SKM-1 treated with dmso at 0.1 percent for 144 hours (cell line): ENCODE measurements at regions not wholly inside any gene's neighbourhood (a gene's known extent, or its start where the extent isn't known, plus 50 kb on each side); places are given as distances from the start of the nearest gene placed in this dataset.

Experiments used
- DNase-seq: peaks from one replicate; lab custom pipeline; 2025; ENCODE audit not compliant: unreplicated experiment; lab: John Stamatoyannopoulos, UW

- no peak for DNase-seq
These were observed 58.9 kb upstream of the GRAMD2B start for GRCh38 chr5:126364206-126364902.

GRCh38 chr5:126365446-126366198, 57.6 kb upstream of the GRAMD2B start:
- no peak for DNase-seq

- no peak for DNase-seq
These were observed 57.0 kb upstream of the GRAMD2B start for GRCh38 chr5:126366199-126366560.

GRCh38 chr5:126368239-126368812, 54.9 kb upstream of the GRAMD2B start:
- no peak for DNase-seq

- DNase-seq: no peak
These were observed 54.1 kb upstream of the GRAMD2B start for GRCh38 chr5:126369083-126369482.

- no peak for DNase-seq
These were observed 53.0 kb upstream of the GRAMD2B start for GRCh38 chr5:126369995-126370731.

GRCh38 chr5:126370796-126371718, 52.2 kb upstream of the GRAMD2B start:
- no peak for DNase-seq

GRCh38 chr5:126373375-126374108, 49.7 kb upstream of the GRAMD2B start:
- no peak for DNase-seq
